ENCODE measurements at regions not wholly inside any gene's neighbourhood (a gene's known extent, or its start where the extent isn't known, plus 50 kb on each side); places are given as distances from the start of the nearest gene placed in this dataset.
A peak's percentile ranks its signal among the peaks of the same experiment; 100 is the strongest.

DNA sequence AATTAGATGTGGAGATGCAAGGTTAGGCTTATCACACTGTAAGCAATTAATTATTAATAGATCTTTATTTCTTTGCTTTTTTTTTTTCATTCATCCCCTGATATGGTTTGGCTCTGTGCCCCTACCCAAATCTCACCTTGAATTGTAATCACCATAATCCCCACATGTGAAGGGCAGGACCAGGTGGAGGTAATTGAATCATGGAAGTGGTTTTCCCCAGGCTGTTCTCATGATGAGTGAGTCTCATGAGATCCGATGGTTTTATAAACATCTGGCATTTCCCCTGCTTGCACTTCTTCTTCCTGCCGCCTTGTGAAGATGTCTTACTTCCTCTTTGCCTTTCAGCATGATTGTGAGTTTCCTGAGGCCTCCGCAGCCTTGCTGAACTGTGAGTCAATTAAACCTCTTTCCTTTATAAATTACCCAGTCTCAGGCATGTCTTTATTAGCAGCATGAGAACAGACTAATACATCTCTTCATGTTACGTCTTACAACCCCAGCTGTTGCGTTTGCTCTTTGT is 333.8 kb downstream of the CDH26 start:
- Histone ChIP-seq H3K27me3 (ENCODE audit: control insufficient read depth in 2 of 2, insufficient read depth in 1 of 2, low read length in 1 of 2) (no peaks in the 10 kb centered on the region), H3K36me3 (ENCODE audit: control insufficient read depth in 2 of 2, insufficient read depth in 2 of 2, low read length in 1 of 2) (peaks cover 2 to 6% of the 10 kb centered on the region in 2 donors), H3K4me1 (ENCODE audit: control insufficient read depth in 2 of 2, insufficient read depth in 2 of 2, low read length in 2 of 2) (peaks cover 4 to 26% of the 10 kb centered on the region in 2 donors), H3K4me3 (ENCODE audit: low read length in 2 of 2) (no peak overlapping the region), H3K27ac (ENCODE audit: low read depth in 1 of 2, low read length in 1 of 2) (peak overlapping the region; percentile 22 to 36), H3K9me3 (ENCODE audit: control insufficient read depth in 2 of 2, insufficient read depth in 1 of 2, low read length in 1 of 2) (peaks cover 8 to 24% of the 10 kb centered on the region in 2 donors)
- peak in 1 of 9 donors; percentile 47 for DNase-seq (ENCODE audit: low read depth in 6 of 9, low spot score in 9 of 9)
- WGBS = 52% methylated on average over 5 of the region's 5 CpGs

DNA sequence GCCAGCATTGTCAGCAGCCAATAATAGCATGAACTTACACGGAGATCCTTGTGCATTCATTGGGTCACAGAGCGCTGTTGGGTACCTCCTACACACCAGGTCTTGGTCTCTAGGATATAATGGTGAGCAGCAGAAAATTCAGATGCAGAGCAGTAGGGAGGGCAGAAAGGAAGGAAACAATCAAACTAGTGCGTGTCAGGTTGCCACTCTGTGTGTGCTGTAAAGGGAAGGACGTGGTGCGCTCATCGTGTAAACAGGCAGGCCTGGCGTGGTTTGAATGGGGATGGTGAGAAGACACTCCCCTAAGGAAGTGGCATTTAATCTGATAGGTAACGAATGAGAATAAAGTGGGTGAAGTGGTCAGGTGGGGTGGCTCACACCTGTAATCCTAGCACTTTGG is 336.4 kb downstream of the CDH26 start:
- no peaks in the 10 kb centered on the region for H3K27me3 ChIP-seq (ENCODE audit: control insufficient read depth in 2 of 2, insufficient read depth in 1 of 2, low read length in 1 of 2)
- peaks cover 8 to 20% of the 10 kb centered on the region in 2 donors for H3K9me3 ChIP-seq (ENCODE audit: control insufficient read depth in 2 of 2, insufficient read depth in 1 of 2, low read length in 1 of 2)
- H3K27ac ChIP-seq (ENCODE audit: low read depth in 1 of 2, low read length in 1 of 2) = peak overlapping the region in 1 of 2 donors; percentile 67
- H3K36me3 ChIP-seq (ENCODE audit: control insufficient read depth in 2 of 2, insufficient read depth in 2 of 2, low read length in 1 of 2) = peaks cover 0 to 4% of the 10 kb centered on the region in 2 donors
- peak in 3 of 9 donors; percentile 39 to 63 (median 48) for DNase-seq (ENCODE audit: low read depth in 6 of 9, low spot score in 9 of 9)
- no peak overlapping the region for H3K4me3 ChIP-seq (ENCODE audit: low read length in 2 of 2)
- 34% methylated on average over 8 of the region's 8 CpGs for WGBS
- peaks cover 10 to 51% of the 10 kb centered on the region in 2 donors for H3K4me1 ChIP-seq (ENCODE audit: control insufficient read depth in 2 of 2, insufficient read depth in 2 of 2, low read length in 2 of 2)

DNA sequence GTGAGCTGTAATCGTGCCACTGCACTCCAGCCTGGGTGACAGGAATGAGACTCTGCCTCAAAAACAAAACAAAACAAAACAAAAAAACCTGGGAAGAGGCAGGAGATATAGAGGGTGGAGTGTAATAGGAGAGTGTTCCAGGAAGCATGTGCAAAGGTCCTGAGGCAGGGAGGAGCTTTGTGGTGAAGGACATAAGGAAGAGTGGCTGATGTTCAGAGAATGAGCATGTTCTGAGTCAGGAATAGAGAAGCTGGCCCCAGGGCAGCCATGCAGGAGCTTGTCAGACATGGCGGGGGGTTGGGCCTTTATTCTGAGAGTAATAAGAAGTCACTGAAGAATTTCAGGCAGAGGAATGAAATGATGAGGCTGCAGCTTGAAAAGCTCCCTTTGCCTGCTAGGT is 337.0 kb downstream of the CDH26 start:
- 93% methylated on average over 2 of the region's 2 CpGs for WGBS
- H3K27me3 ChIP-seq (ENCODE audit: control insufficient read depth in 2 of 2, insufficient read depth in 1 of 2, low read length in 1 of 2) = no peaks in the 10 kb centered on the region
- H3K9me3 ChIP-seq (ENCODE audit: control insufficient read depth in 2 of 2, insufficient read depth in 1 of 2, low read length in 1 of 2) = peaks cover 5 to 15% of the 10 kb centered on the region in 2 donors
- H3K36me3 ChIP-seq (ENCODE audit: control insufficient read depth in 2 of 2, insufficient read depth in 2 of 2, low read length in 1 of 2) = no peaks in the 10 kb centered on the region
- H3K4me1 ChIP-seq (ENCODE audit: control insufficient read depth in 2 of 2, insufficient read depth in 2 of 2, low read length in 2 of 2) = peaks cover 15 to 56% of the 10 kb centered on the region in 2 donors
- no peak overlapping the region for H3K4me3 ChIP-seq (ENCODE audit: low read length in 2 of 2)
- H3K27ac ChIP-seq (ENCODE audit: low read depth in 1 of 2, low read length in 1 of 2) = peak overlapping the region in 1 of 2 donors; percentile 67
- no peak for DNase-seq (ENCODE audit: low read depth in 6 of 9, low spot score in 9 of 9)

DNA sequence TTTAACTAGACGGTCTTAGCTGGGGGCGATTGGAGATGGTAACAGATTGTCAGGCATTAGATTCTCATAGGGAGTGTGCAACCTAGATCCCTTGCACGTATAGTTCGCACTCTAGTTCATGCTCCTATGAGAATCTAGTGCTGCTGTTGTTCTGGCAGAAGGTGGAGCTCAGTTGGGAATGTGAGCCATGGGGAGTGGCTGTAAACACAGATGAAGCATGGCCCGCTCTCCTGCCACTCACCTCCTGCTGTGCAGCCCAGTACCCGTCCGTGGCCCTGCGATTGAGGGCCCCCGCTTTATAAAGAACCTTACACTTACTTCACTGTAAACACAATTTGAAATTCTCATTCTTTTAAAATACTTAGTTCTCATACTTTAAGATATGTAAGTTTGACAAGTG is 339.4 kb downstream of the CDH26 start:
- Histone ChIP-seq H3K4me1 (ENCODE audit: control insufficient read depth in 2 of 2, insufficient read depth in 2 of 2, low read length in 2 of 2) (peaks cover 24 to 76% of the 10 kb centered on the region in 2 donors), H3K4me3 (ENCODE audit: low read length in 2 of 2) (no peak overlapping the region), H3K27me3 (ENCODE audit: control insufficient read depth in 2 of 2, insufficient read depth in 1 of 2, low read length in 1 of 2) (no peaks in the 10 kb centered on the region), H3K9me3 (ENCODE audit: control insufficient read depth in 2 of 2, insufficient read depth in 1 of 2, low read length in 1 of 2) (peaks cover 0 to under 1% of the 10 kb centered on the region in 2 donors), H3K27ac (ENCODE audit: low read depth in 1 of 2, low read length in 1 of 2) (peak overlapping the region in 1 of 2 donors; percentile 66), H3K36me3 (ENCODE audit: control insufficient read depth in 2 of 2, insufficient read depth in 2 of 2, low read length in 1 of 2) (no peaks in the 10 kb centered on the region)
- DNase-seq (ENCODE audit: low read depth in 6 of 9, low spot score in 9 of 9) = no peak
- WGBS = 95% methylated on average over 9 of the region's 9 CpGs

DNA sequence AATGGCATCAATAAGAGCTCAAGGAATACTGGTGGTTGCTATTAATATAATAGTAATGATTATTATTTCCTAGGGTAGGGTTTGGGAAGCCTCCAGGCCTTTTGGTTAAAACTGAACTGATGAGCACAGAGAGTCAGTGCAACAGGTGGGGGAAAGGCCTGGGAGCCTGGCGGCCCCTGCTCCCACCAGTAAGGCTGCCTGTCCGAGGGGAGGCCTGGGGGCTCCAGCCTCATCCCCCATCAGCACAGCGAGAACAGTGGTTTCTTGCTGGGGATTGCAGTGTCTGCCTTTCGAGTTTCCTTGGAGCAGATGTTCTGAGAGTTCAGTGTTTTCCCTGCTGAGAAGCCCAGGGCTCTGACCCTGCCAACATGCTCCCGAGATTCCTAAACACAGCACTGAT is 340.4 kb downstream of the CDH26 start:
- Histone ChIP-seq H3K4me3 (ENCODE audit: low read length in 2 of 2) (no peak overlapping the region), H3K36me3 (ENCODE audit: control insufficient read depth in 2 of 2, insufficient read depth in 2 of 2, low read length in 1 of 2) (peaks cover 0 to 1% of the 10 kb centered on the region in 2 donors), H3K9me3 (ENCODE audit: control insufficient read depth in 2 of 2, insufficient read depth in 1 of 2, low read length in 1 of 2) (no peaks in the 10 kb centered on the region), H3K4me1 (ENCODE audit: control insufficient read depth in 2 of 2, insufficient read depth in 2 of 2, low read length in 2 of 2) (peaks cover 34 to 86% of the 10 kb centered on the region in 2 donors), H3K27ac (ENCODE audit: low read depth in 1 of 2, low read length in 1 of 2) (no peak overlapping the region), H3K27me3 (ENCODE audit: control insufficient read depth in 2 of 2, insufficient read depth in 1 of 2, low read length in 1 of 2) (no peaks in the 10 kb centered on the region)
- DNase-seq (ENCODE audit: low read depth in 6 of 9, low spot score in 9 of 9) = no peak
- 94% methylated on average over 5 of the region's 5 CpGs for WGBS

DNA sequence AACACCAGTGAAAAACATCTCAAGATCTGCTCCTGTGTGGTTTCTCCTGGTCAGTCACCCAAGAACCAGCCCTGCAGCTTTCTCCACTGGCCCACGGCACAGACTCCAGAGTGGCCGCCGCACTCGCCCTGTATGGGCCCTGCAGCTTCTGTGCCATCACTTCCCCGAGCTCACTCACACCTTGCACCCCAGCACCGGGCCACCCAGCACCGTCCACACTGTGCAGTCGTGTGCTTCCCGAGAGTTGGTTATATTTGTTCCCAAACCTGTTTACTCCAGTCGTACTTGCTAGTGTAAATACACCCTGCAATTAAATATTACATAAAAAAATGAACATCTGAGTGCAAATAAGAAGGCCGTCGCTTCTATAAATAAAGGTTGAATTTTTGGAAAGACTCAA is 341.7 kb downstream of the CDH26 start:
- no peaks in the 10 kb centered on the region for H3K27me3 ChIP-seq (ENCODE audit: control insufficient read depth in 2 of 2, insufficient read depth in 1 of 2, low read length in 1 of 2)
- no peak for DNase-seq (ENCODE audit: low read depth in 6 of 9, low spot score in 9 of 9)
- peaks cover 0 to 3% of the 10 kb centered on the region in 2 donors for H3K36me3 ChIP-seq (ENCODE audit: control insufficient read depth in 2 of 2, insufficient read depth in 2 of 2, low read length in 1 of 2)
- peak overlapping the region in 1 of 2 donors; percentile 85 for H3K27ac ChIP-seq (ENCODE audit: low read depth in 1 of 2, low read length in 1 of 2)
- H3K9me3 ChIP-seq (ENCODE audit: control insufficient read depth in 2 of 2, insufficient read depth in 1 of 2, low read length in 1 of 2) = no peaks in the 10 kb centered on the region
- no peak overlapping the region for H3K4me3 ChIP-seq (ENCODE audit: low read length in 2 of 2)
- 98% methylated on average over 12 of the region's 12 CpGs for WGBS
- peaks cover 32 to 79% of the 10 kb centered on the region in 2 donors for H3K4me1 ChIP-seq (ENCODE audit: control insufficient read depth in 2 of 2, insufficient read depth in 2 of 2, low read length in 2 of 2)

DNA sequence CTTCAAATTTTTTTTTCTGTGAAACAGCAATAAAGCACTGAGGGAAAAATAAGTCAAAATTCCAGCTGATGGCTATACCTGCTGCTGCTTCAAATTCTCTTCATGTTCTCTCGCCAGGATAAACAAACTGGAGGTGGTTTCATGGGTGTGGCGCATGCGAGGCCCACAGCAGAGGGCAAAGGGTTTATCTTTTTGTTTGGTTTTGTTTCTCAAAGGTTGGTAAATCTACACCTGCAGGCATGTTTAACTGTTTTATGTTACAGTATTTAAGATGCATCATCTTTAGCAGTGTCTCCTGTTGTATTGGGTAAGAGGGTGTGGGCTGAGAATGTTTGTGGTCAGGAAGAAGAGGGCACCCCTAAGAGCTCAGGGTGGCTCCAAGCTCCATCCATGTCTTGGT is 342.2 kb downstream of the CDH26 start:
- peak in 1 of 9 donors; percentile 50 for DNase-seq (ENCODE audit: low read depth in 6 of 9, low spot score in 9 of 9)
- Histone ChIP-seq H3K27ac (ENCODE audit: low read depth in 1 of 2, low read length in 1 of 2) (peak overlapping the region; percentile 46 to 85), H3K4me3 (ENCODE audit: low read length in 2 of 2) (no peak overlapping the region), H3K27me3 (ENCODE audit: control insufficient read depth in 2 of 2, insufficient read depth in 1 of 2, low read length in 1 of 2) (no peaks in the 10 kb centered on the region), H3K36me3 (ENCODE audit: control insufficient read depth in 2 of 2, insufficient read depth in 2 of 2, low read length in 1 of 2) (peaks cover 0 to 3% of the 10 kb centered on the region in 2 donors), H3K4me1 (ENCODE audit: control insufficient read depth in 2 of 2, insufficient read depth in 2 of 2, low read length in 2 of 2) (peaks cover 32 to 75% of the 10 kb centered on the region in 2 donors), H3K9me3 (ENCODE audit: control insufficient read depth in 2 of 2, insufficient read depth in 1 of 2, low read length in 1 of 2) (no peaks in the 10 kb centered on the region)
- 21% methylated on average over 3 of the region's 3 CpGs for WGBS

DNA sequence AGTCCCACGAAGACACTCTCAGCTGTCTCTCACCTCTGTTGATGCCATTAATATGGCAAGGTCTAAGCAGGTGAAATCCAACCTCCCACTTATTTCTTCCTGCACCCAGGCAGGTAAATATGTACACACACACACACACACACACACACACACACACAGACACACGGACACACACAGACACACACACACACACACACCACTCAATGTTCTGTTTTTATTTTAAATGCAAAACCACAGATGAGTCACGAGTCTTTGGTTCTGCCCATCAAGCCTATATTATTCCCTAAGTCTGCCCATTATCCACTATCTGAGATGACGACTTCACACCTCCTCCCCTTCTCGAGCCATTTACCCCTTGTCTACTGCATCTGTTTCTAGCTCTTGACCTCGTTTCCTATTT is 344.7 kb downstream of the CDH26 start:
- WGBS = 56% methylated on average over 6 of the region's 6 CpGs

DNA sequence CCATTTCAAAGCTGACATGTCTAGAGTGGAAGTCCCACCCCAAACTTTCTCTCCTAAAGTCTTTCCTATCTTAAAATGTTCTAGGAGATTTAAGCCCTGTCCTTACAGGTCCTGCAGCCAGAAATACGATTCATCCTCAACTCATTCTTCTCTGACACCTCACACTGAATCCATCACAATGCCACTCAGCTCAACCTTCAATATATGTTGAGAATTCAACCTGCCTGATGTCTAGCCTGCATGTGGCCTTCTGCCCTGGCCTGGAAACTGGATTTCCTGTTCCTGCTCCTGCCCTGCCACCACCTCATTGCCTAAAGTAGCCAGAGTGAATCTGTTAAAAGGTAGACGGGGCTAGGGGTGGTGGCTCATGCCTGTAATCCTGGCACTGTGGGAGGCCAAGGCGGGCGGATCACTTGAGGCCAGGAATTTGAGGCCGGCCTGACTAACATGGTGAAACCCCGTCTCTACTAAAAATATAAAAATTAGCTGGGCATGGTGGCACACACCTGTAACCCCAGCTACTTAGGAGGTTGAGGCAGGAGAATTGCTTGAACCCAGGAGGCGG is 345.9 kb downstream of the CDH26 start:
- H3K9me3 ChIP-seq (ENCODE audit: control insufficient read depth in 2 of 2, insufficient read depth in 1 of 2, low read length in 1 of 2) = no peaks in the 10 kb centered on the region
- whole genome bisulfite sequencing = 85% methylated on average over 7 of the region's 7 CpGs
- DNase-seq (ENCODE audit: low read depth in 6 of 9, low spot score in 9 of 9) = no peak
- peaks cover 0 to 3% of the 10 kb centered on the region in 2 donors for H3K36me3 ChIP-seq (ENCODE audit: control insufficient read depth in 2 of 2, insufficient read depth in 2 of 2, low read length in 1 of 2)
- H3K4me3 ChIP-seq (ENCODE audit: low read length in 2 of 2) = no peak overlapping the region
- H3K27ac ChIP-seq (ENCODE audit: low read depth in 1 of 2, low read length in 1 of 2) = no peak overlapping the region
- H3K4me1 ChIP-seq (ENCODE audit: control insufficient read depth in 2 of 2, insufficient read depth in 2 of 2, low read length in 2 of 2) = peaks cover 31 to 56% of the 10 kb centered on the region in 2 donors
- H3K27me3 ChIP-seq (ENCODE audit: control insufficient read depth in 2 of 2, insufficient read depth in 1 of 2, low read length in 1 of 2) = no peaks in the 10 kb centered on the region

More for the DNA sequence above, 344.7 kb downstream of the CDH26 start:
- Histone ChIP-seq H3K4me1 (ENCODE audit: control insufficient read depth in 2 of 2, insufficient read depth in 2 of 2, low read length in 2 of 2) (peaks cover 32 to 58% of the 10 kb centered on the region in 2 donors), H3K4me3 (ENCODE audit: low read length in 2 of 2) (no peak overlapping the region), H3K36me3 (ENCODE audit: control insufficient read depth in 2 of 2, insufficient read depth in 2 of 2, low read length in 1 of 2) (peaks cover 0 to 3% of the 10 kb centered on the region in 2 donors), H3K27ac (ENCODE audit: low read depth in 1 of 2, low read length in 1 of 2) (no peak overlapping the region), H3K9me3 (ENCODE audit: control insufficient read depth in 2 of 2, insufficient read depth in 1 of 2, low read length in 1 of 2) (no peaks in the 10 kb centered on the region), H3K27me3 (ENCODE audit: control insufficient read depth in 2 of 2, insufficient read depth in 1 of 2, low read length in 1 of 2) (no peaks in the 10 kb centered on the region)
- no peak for DNase-seq (ENCODE audit: low read depth in 6 of 9, low spot score in 9 of 9)

Measured in thymus (tissue), 11 donors.